IPS-18a (cell line): ENCODE measurements at regions not wholly inside any gene's neighbourhood (a gene's known extent, or its start where the extent isn't known, plus 50 kb on each side); places are given as distances from the start of the nearest gene placed in this dataset.

ENCODE experiments used
- H3K27ac ChIP-seq: one replicate; pipeline ENCODE4 v1.5.1; 2013; ENCODE audit warnings: low read length
- H3K27me3 ChIP-seq: one replicate; pipeline ENCODE4 v1.6.1; 2013; ENCODE audit warnings: mild to moderate bottlenecking, low read length; ENCODE audit not compliant: control insufficient read depth, insufficient read depth
- H3K36me3 ChIP-seq: one replicate; pipeline ENCODE4 v1.6.1; 2013; ENCODE audit warnings: low read depth, low read length; ENCODE audit not compliant: control insufficient read depth
- H3K4me1 ChIP-seq: one replicate; pipeline ENCODE4 v1.6.1; 2013; ENCODE audit warnings: low read depth, low read length; ENCODE audit not compliant: control insufficient read depth
- H3K4me3 ChIP-seq: one replicate; pipeline ENCODE4 v1.5.1; 2013; ENCODE audit warnings: low read length
- H3K9ac ChIP-seq: one replicate; pipeline ENCODE4 v1.6.1; 2013; ENCODE audit warnings: mild to moderate bottlenecking, low read length, moderate library complexity
- H3K9me3 ChIP-seq: one replicate; pipeline ENCODE4 v1.6.1; 2013; ENCODE audit warnings: low read depth, low read length; ENCODE audit not compliant: control insufficient read depth

DNA sequence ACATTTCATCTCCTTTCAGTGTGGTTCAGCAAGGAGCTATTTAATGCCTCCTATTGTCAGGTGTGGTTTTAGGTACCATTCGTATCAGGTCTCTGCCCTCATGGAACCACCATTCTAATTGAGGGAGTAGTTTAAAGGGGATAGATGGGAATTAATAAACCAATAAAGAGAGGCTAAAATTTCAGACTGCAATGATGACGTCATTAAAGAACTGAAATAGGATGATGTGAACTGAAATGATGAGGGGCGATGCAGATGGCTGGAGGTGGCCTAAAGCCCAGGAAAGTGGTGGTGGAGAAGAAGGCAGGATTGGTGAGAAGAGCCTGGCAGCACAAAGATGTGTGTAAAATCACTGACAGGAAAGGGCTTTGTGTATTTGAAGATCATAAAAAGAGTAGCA is 148.9 kb upstream of the RBFOX1 start:
- H3K36me3 ChIP-seq, result no peaks in the 10 kb centered on the region
- no peak overlapping the region for H3K4me3 ChIP-seq
- no peaks in the 10 kb centered on the region for H3K27me3 ChIP-seq
- H3K9ac ChIP-seq, result no peak overlapping the region
- H3K4me1 ChIP-seq, result no peaks in the 10 kb centered on the region
- H3K9me3 ChIP-seq, result no peaks in the 10 kb centered on the region
- no peak overlapping the region for H3K27ac ChIP-seq

DNA sequence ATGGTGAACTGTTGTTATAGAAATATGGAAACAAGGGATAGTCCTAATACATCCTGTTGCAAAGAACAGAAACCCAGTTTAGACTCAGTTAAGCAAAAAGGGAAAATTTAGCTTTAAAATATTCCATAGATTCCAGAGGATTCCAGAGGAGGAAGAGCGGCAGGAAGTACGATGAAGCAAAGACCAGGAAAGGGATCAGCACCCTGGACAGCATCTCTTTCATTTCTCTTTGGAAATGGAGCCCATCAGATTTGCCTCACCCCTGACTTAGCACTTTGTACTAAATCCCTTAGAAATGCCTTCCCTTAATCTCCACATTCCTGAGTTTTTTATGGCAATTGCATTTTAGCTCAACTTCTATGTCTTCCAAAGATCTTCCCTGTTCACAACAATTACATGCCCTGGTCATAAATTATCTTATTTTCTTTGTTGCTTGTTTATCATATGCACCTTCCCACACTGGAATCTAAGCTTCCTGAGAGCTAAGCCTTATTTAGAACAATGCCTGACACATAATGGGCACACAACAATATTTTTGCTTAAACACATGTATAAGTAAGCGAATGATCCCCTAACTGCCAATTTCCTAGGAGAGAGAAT is 150.0 kb upstream of the RBFOX1 start:
- Histone ChIP-seq H3K9ac (no peak overlapping the region), H3K9me3 (no peaks in the 10 kb centered on the region), H3K4me3 (no peak overlapping the region), H3K36me3 (no peaks in the 10 kb centered on the region), H3K27me3 (no peaks in the 10 kb centered on the region), H3K27ac (no peak overlapping the region), H3K4me1 (no peaks in the 10 kb centered on the region)

DNA sequence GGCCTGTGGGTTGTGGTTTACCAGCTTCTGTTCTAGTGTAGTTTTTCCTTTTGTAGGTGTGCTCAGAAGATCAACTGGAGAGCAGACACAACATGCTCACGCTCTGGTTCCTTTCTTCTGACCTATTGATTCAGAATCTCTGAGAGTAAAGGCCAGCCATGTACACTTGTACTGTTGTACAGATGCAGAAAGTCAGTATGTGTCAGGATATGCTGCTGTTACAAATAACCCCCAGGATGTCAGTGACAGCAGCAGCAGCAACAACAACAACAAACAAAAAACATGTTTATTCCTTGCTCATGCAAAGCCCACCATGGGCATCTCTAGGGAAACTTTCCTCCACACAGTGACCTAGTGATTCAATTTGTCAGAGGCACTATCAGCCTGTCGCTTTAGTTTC is 154.8 kb upstream of the RBFOX1 start:
- H3K4me1 ChIP-seq, result no peaks in the 10 kb centered on the region

DNA sequence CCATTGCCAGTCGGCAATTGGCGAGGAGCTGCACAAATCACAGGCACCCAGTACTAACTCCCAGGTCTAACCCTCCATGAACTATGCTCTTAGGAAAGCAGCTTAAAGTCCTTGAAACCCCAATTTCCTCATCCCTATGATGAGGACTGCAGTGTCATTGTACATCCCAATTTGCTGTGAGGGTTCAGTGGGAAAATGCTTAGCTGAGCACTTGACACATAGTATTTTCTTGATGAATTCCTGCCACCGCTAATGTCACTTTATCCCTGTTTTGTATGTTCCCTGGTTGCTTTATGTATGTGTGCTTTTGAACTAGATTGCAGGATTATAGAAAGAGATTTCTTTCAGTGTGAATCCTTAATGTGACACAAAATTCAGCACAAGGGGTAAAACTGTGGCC is 161.5 kb upstream of the RBFOX1 start:
- Histone ChIP-seq H3K4me3 (no peak overlapping the region), H3K27ac (no peak overlapping the region), H3K36me3 (no peaks in the 10 kb centered on the region), H3K9ac (no peak overlapping the region), H3K4me1 (no peaks in the 10 kb centered on the region), H3K9me3 (no peaks in the 10 kb centered on the region), H3K27me3 (no peaks in the 10 kb centered on the region)

More for the DNA sequence above, 154.8 kb upstream of the RBFOX1 start:
- Histone ChIP-seq H3K9me3 (no peaks in the 10 kb centered on the region), H3K9ac (no peak overlapping the region), H3K36me3 (no peaks in the 10 kb centered on the region), H3K27me3 (no peaks in the 10 kb centered on the region), H3K4me3 (no peak overlapping the region), H3K27ac (no peak overlapping the region)

DNA sequence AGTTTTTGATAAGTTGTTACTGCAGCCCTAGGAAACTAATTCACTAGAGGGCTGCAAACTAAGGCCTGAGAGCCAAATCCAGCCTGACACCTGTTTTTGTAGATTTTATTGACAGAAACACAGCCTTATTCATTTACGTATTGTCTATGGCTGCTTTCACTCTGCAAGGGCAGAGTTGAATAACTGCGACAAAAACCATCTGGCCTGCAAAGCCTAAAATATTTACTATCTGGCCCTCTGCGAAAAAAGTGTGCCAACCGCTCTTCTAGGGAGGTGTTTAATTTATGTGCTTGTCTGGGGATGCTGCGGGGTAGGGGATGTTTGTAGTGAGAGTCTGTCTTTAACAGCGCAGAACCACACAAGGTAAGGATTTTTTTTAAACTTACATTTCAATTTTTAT is 165.0 kb upstream of the RBFOX1 start:
- Histone ChIP-seq H3K27ac (no peak overlapping the region), H3K4me1 (no peaks in the 10 kb centered on the region), H3K36me3 (no peaks in the 10 kb centered on the region), H3K9me3 (no peaks in the 10 kb centered on the region), H3K4me3 (no peak overlapping the region), H3K27me3 (no peaks in the 10 kb centered on the region), H3K9ac (no peak overlapping the region)

DNA sequence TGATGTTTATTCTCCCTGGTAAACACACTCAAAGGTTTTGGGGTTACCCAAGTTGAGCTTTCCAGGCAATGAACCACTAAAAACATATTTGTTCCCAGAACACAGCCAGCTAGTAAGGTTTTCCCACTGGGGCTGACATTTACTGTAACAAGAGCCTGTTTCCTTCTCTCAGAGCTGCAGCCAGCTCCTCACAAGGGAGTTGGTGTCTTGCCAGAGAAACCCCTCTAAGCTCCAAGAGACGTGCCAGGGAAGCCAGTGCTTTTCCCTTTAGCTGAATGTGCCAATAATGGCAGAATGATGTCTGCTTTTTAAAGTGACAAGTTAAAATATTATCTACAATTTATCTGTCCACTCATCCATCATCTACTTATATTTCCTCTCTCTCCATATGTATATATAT is 170.8 kb upstream of the RBFOX1 start:
- Histone ChIP-seq H3K4me3 (no peak overlapping the region), H3K9ac (no peak overlapping the region), H3K27me3 (no peaks in the 10 kb centered on the region), H3K27ac (no peak overlapping the region), H3K36me3 (no peaks in the 10 kb centered on the region), H3K4me1 (no peaks in the 10 kb centered on the region), H3K9me3 (no peaks in the 10 kb centered on the region)

DNA sequence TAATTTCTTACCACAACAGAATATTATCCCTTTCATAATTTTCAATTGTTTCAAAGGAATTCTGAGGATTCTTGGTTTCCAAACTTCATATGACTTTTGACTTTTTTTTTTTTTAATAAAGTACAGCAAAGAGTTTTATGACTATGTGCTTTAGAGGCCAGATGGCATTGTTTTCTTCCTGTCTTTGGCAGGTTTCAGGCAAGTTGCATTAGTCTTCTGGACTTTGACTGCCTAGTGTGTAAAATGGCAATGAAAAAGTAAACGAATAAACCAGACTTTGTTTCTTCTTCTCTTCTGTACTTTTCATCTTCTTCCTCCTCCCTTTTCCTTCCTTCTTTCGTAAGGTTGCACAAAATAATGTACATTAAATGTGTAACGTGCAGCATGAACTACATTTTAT is 172.6 kb upstream of the RBFOX1 start:
- Histone ChIP-seq H3K27me3 (no peaks in the 10 kb centered on the region), H3K4me3 (no peak overlapping the region), H3K36me3 (no peaks in the 10 kb centered on the region), H3K9ac (no peak overlapping the region), H3K4me1 (no peaks in the 10 kb centered on the region), H3K9me3 (no peaks in the 10 kb centered on the region), H3K27ac (no peak overlapping the region)

DNA sequence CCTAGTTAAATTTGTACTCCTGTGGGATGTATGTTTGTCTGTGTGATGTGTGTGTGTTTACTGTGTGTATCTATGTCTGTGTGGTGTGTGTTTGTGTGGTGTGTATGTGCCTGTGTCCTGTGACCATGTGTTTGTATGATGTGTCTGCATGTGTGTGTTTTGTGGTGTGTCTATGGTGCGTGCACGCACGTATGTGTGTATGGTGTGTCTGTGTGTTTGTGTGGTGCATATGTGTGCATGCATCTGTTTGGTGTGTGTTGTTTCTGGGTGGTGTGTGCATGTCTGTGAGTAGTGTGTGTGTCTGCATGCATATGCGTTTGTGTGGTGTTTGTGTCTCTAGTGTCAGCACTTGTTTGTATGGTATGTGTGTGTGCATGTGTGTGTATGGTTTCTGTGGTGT is 174.2 kb upstream of the RBFOX1 start:
- no peaks in the 10 kb centered on the region for H3K9me3 ChIP-seq
- H3K27ac ChIP-seq, result no peak overlapping the region
- H3K36me3 ChIP-seq, result no peaks in the 10 kb centered on the region
- no peaks in the 10 kb centered on the region for H3K4me1 ChIP-seq
- no peaks in the 10 kb centered on the region for H3K27me3 ChIP-seq
- no peak overlapping the region for H3K9ac ChIP-seq
- H3K4me3 ChIP-seq, result no peak overlapping the region

DNA sequence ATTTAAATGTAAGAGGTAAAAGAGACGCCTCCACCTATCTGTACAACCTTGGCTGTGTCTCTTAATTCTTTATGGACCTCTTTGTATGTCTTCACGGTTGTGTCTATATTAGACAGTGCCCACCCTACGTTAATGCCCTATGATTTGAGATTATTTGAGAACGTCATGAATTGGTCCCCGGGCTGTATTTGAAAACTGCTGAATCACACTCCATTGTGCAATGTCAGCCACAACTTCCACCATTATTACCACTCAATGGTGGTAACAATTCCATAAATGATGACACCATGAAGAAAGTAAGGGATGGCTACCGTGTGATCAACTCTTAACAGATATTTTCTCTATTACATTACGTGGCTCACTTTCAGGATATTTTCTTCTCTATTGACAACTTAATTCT is 182.4 kb upstream of the RBFOX1 start:
- H3K9ac ChIP-seq, result no peak overlapping the region
- H3K27me3 ChIP-seq, result no peaks in the 10 kb centered on the region
- H3K4me3 ChIP-seq, result no peak overlapping the region
- H3K9me3 ChIP-seq, result peaks cover 3% of the 10 kb centered on the region
- no peaks in the 10 kb centered on the region for H3K36me3 ChIP-seq
- H3K27ac ChIP-seq, result no peak overlapping the region
- H3K4me1 ChIP-seq, result no peaks in the 10 kb centered on the region

DNA sequence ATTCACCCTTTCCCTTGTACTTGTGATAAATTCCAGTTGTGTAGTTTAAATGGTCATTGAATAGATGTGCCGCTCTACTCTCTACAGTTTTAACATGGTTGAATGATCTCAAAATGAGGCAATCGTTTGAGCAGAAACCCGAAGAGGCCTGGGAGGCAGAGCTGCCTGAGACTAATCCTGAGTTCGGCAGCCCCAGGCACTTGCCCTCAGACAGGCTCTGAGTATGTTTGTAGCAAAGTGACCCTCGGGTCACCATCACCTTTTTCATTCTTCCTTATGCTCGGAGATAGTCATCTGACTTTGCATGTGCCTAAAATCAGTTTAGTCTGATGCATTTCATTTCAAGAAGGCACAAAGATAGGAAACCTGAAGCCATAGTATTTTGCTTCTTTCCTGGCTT is 184.0 kb upstream of the RBFOX1 start:
- H3K4me3 ChIP-seq, result no peak overlapping the region
- no peak overlapping the region for H3K27ac ChIP-seq
- H3K4me1 ChIP-seq, result no peaks in the 10 kb centered on the region
- H3K36me3 ChIP-seq, result no peaks in the 10 kb centered on the region
- peaks cover 3% of the 10 kb centered on the region for H3K9me3 ChIP-seq
- no peak overlapping the region for H3K9ac ChIP-seq
- H3K27me3 ChIP-seq, result no peaks in the 10 kb centered on the region

DNA sequence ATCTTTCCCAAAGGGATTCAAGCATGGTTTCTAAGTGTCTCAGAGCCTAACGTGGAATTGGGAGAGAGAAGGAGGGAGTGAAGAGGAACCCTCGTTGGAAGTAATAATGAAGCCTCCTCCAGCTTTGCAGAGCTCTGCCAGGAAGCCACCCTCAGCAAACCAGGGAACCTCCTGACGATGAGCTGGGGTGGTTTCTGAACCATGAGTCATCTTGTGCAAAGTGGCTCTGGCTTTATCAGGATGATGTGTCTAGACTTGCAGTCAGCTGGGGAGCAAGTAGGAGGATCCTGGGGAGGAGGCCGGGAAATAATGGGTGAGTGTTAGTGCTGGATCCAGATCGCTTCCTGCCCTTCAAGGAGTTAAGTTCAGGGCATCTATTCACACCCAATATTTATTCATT is 191.7 kb upstream of the RBFOX1 start:
- no peak overlapping the region for H3K9ac ChIP-seq
- no peaks in the 10 kb centered on the region for H3K36me3 ChIP-seq
- H3K4me3 ChIP-seq, result no peak overlapping the region
- H3K4me1 ChIP-seq, result no peaks in the 10 kb centered on the region
- H3K27me3 ChIP-seq, result no peaks in the 10 kb centered on the region
- H3K9me3 ChIP-seq, result no peaks in the 10 kb centered on the region
- H3K27ac ChIP-seq, result no peak overlapping the region

DNA sequence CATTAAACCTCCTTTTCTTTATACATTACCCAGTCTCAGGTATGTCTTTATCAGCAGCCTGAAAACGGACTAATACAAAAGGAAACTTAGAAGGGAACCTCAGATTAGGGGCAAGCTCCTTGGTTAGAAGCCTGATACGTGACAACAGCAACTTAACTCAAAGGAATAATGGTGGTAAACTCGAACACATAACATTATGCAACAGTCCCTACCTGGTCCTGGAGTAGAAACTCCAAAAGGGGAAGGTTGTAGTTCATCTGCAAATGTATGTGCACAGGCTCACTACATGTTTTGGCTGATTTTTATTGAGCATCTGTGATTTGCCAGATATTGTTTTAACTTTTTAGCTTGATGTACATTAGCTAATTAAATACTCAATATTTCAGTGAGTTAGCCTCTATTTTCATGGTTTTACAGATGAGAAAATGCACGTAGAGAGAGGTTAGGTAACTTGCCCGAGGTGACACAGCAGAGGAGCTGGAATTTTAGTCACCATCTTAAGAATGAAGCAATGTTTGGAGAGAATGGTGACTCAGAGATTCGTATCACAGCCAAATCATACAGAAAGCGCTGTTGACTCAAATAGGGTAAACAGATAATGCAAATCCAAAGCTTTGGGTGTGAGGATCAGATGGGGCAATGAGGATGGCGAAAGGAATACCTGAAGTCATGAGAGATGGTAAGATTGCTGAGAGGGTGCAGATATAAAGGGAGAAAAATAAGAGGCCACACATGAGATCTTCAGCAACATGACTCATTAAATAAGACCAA is 194.9 kb upstream of the RBFOX1 start:
- H3K36me3 ChIP-seq, result no peaks in the 10 kb centered on the region
- H3K27me3 ChIP-seq, result no peaks in the 10 kb centered on the region
- no peak overlapping the region for H3K4me3 ChIP-seq

More for the DNA sequence above, 194.9 kb upstream of the RBFOX1 start:
- Histone ChIP-seq H3K27ac (no peak overlapping the region), H3K9ac (no peak overlapping the region), H3K4me1 (no peaks in the 10 kb centered on the region), H3K9me3 (no peaks in the 10 kb centered on the region)
